Thyroid gland (tissue), 4 donors: ENCODE measurements at regions not wholly inside any gene's neighbourhood (a gene's known extent, or its start where the extent isn't known, plus 50 kb on each side); places are given as distances from the start of the nearest gene placed in this dataset.
"Not testable (repeated sequence)": the region's sequence is repeated elsewhere in the genome, so short reads cannot be mapped to it uniquely, and the experiment has no call there.

ENCODE experiments used
- POLR2A ChIP-seq, 2 donors: fragments of 450-650 bp; IDR thresholded peaks; one replicate each; pipeline ENCODE4 v1.6.1; 2017; ENCODE audit warnings: antibody characterized with exemption in 2 of 2, mild to moderate bottlenecking in 2 of 2, moderate library complexity in 1 of 2
- TF ChIP-seq, protein P1 (sequence below), 6 experiments: fragments of 200-600 bp in 3 of 6; fragments of 450-650 bp in 3 of 6; sonication (generic) in 3 of 6; IDR thresholded peaks; one replicate each; pipeline ENCODE4 v1.5.1; 2016 to 2019; ENCODE audit warnings: antibody characterized with exemption in 6 of 6, mild to moderate bottlenecking in 2 of 6, inconsistent platforms in 1 of 6, moderate library complexity in 1 of 6

DNA sequence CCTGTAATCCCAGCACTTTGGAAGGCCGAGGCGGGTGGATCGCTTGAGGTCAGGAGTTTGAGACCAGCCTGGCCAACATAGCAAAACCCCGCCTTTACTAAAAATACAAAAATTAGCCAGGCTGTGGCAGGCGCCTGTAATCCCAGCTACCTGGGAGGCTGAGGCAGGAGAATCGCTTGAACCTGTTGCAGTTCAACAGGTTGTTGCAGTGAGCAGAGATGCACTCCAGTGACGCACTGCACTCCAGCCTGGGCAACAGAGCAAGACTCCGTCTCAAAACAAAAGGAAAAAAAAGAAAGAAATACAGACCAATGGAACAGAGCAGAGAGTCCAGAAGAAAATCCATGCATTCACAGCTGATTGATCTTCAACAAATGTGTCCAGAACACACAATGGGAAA, 99.8 kb upstream of the LANCL2 start:
- TF ChIP-seq, protein P1, sequence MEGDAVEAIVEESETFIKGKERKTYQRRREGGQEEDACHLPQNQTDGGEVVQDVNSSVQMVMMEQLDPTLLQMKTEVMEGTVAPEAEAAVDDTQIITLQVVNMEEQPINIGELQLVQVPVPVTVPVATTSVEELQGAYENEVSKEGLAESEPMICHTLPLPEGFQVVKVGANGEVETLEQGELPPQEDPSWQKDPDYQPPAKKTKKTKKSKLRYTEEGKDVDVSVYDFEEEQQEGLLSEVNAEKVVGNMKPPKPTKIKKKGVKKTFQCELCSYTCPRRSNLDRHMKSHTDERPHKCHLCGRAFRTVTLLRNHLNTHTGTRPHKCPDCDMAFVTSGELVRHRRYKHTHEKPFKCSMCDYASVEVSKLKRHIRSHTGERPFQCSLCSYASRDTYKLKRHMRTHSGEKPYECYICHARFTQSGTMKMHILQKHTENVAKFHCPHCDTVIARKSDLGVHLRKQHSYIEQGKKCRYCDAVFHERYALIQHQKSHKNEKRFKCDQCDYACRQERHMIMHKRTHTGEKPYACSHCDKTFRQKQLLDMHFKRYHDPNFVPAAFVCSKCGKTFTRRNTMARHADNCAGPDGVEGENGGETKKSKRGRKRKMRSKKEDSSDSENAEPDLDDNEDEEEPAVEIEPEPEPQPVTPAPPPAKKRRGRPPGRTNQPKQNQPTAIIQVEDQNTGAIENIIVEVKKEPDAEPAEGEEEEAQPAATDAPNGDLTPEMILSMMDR (IDR thresholded peaks at IDR 0.05) = not testable (repeated sequence)
- not testable (repeated sequence) for TF ChIP-seq POLR2A (IDR thresholded peaks at IDR 0.05)
